ENCODE measurements at regions not wholly inside any gene's neighbourhood (a gene's known extent, or its start where the extent isn't known, plus 50 kb on each side); places are given as distances from the start of the nearest gene placed in this dataset.

- Mint-ChIP-seq H3K4me3 (ENCODE audit: unreplicated experiment) (no peak overlapping the region), H3K4me1 (ENCODE audit: low read depth, unreplicated experiment) (no peaks in the 10 kb centered on the region), H3K9me3 (ENCODE audit: unreplicated experiment) (no peaks in the 10 kb centered on the region), H3K36me3 (ENCODE audit: low read depth, unreplicated experiment) (no peaks in the 10 kb centered on the region), H3K27me3 (ENCODE audit: low read depth, unreplicated experiment) (no peaks in the 10 kb centered on the region), H3K27ac (ENCODE audit: unreplicated experiment) (no peak overlapping the region)
- H3K4me3 ChIP-seq (ENCODE audit: insufficient read depth, low read depth, low read length): no peak overlapping the region
- no peak overlapping the region for H3K27ac ChIP-seq (ENCODE audit: low read depth, low read length)
- no peak overlapping the region for H3K9ac ChIP-seq (ENCODE audit: low read length)
- H3K4me1 ChIP-seq (ENCODE audit: insufficient read depth, low read length): no peaks in the 10 kb centered on the region
- FAIRE-seq (no peak), DNase-seq (ENCODE audit: low read depth) (no peak)
- H3K27me3 ChIP-seq (ENCODE audit: insufficient read depth, low read length): no peaks in the 10 kb centered on the region
- H3K9me3 ChIP-seq (ENCODE audit: insufficient read depth, low read depth, low read length): no peaks in the 10 kb centered on the region
- no peaks in the 10 kb centered on the region for H3K79me2 ChIP-seq (ENCODE audit: insufficient read depth, low read length)
- TF ChIP-seq, protein P1, sequence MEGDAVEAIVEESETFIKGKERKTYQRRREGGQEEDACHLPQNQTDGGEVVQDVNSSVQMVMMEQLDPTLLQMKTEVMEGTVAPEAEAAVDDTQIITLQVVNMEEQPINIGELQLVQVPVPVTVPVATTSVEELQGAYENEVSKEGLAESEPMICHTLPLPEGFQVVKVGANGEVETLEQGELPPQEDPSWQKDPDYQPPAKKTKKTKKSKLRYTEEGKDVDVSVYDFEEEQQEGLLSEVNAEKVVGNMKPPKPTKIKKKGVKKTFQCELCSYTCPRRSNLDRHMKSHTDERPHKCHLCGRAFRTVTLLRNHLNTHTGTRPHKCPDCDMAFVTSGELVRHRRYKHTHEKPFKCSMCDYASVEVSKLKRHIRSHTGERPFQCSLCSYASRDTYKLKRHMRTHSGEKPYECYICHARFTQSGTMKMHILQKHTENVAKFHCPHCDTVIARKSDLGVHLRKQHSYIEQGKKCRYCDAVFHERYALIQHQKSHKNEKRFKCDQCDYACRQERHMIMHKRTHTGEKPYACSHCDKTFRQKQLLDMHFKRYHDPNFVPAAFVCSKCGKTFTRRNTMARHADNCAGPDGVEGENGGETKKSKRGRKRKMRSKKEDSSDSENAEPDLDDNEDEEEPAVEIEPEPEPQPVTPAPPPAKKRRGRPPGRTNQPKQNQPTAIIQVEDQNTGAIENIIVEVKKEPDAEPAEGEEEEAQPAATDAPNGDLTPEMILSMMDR (IDR thresholded peaks at IDR 0.05; ENCODE audit: insufficient read depth, low read depth, low read length): no peak
- TF ChIP-seq EZH2 (IDR thresholded peaks at IDR 0.05; ENCODE audit: insufficient read depth, low read length): no peak
- no peaks in the 10 kb centered on the region for H3K36me3 ChIP-seq (ENCODE audit: insufficient read depth, low read length)
- H4K20me1 ChIP-seq (ENCODE audit: insufficient read depth, low read length): no peaks in the 10 kb centered on the region
- H2AFZ ChIP-seq (ENCODE audit: low read depth, low read length): no peak overlapping the region
- no peak overlapping the region for H3K4me2 ChIP-seq (ENCODE audit: low read length)
These were observed 1501.7 kb downstream of the RAPGEF2 start for GRCh38 chr4:160604541-160604940.

DNA sequence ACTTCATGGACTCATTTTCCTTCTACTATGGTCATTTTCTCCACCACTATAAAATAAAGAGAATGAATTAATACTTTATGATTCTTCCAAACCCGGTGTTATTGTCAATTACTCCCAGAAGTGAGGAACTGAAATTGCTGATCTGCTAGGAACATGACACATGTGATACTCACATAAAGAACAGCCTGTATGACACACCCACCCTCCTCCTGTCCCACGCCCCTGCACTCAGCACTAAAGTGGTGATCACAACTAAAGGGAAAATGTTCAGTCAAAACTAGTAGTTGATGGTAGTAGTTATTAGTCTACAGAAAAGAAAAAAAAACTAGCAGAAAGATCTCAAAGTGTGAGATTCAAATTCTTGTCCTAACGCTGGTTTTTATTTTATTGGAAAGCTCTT lies 1508.3 kb downstream of the RAPGEF2 start:
- no peaks in the 10 kb centered on the region for H3K27me3 Mint-ChIP-seq (ENCODE audit: low read depth, unreplicated experiment)
- no peaks in the 10 kb centered on the region for H4K20me1 ChIP-seq (ENCODE audit: insufficient read depth, low read length)
- no peaks in the 10 kb centered on the region for H3K79me2 ChIP-seq (ENCODE audit: insufficient read depth, low read length)
- no peak overlapping the region for H3K4me3 Mint-ChIP-seq (ENCODE audit: unreplicated experiment)
- H3K36me3 ChIP-seq (ENCODE audit: insufficient read depth, low read length): no peaks in the 10 kb centered on the region
- H3K27ac Mint-ChIP-seq (ENCODE audit: unreplicated experiment): no peak overlapping the region
- no peak overlapping the region for H3K27ac ChIP-seq (ENCODE audit: low read depth, low read length)
- H3K9me3 Mint-ChIP-seq (ENCODE audit: unreplicated experiment): peaks cover 4% of the 10 kb centered on the region
- H3K4me2 ChIP-seq (ENCODE audit: low read length): no peak overlapping the region
- H3K4me1 ChIP-seq (ENCODE audit: insufficient read depth, low read length): no peaks in the 10 kb centered on the region
- H3K4me3 ChIP-seq (ENCODE audit: insufficient read depth, low read depth, low read length): no peak overlapping the region
- no peak for FAIRE-seq
- no peaks in the 10 kb centered on the region for H3K4me1 Mint-ChIP-seq (ENCODE audit: low read depth, unreplicated experiment)
- H3K36me3 Mint-ChIP-seq (ENCODE audit: low read depth, unreplicated experiment): no peaks in the 10 kb centered on the region
- DNase-seq (ENCODE audit: low read depth): no peak
- H3K9me3 ChIP-seq (ENCODE audit: insufficient read depth, low read depth, low read length): no peaks in the 10 kb centered on the region
- H3K9ac ChIP-seq (ENCODE audit: low read length): no peak overlapping the region
- H2AFZ ChIP-seq (ENCODE audit: low read depth, low read length): no peak overlapping the region
- no peaks in the 10 kb centered on the region for H3K27me3 ChIP-seq (ENCODE audit: insufficient read depth, low read length)
- TF ChIP-seq, protein P1 (IDR thresholded peaks at IDR 0.05; ENCODE audit: insufficient read depth, low read depth, low read length): no peak
- no peak for TF ChIP-seq EZH2 (IDR thresholded peaks at IDR 0.05; ENCODE audit: insufficient read depth, low read length)

DNA sequence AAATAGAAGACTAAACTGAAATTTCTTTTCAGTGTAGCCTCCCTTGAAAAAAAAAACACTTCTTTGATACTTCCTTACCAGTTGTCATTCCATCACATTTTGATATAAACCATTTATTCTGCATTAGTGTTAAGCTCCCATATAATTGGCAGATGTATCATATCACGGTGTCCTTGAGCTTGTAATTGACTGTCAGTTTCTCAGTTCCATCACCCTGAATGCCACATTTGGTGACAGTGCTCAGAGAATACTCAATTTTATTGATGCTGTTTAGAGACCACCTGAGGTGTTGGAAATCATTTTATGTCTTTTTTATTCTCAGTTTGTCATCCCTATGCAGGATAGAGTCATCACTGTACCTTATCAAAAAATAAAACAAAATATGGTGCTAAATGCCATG lies 1528.2 kb downstream of the RAPGEF2 start:
- TF ChIP-seq EZH2 (IDR thresholded peaks at IDR 0.05; ENCODE audit: insufficient read depth, low read length): no peak
- TF ChIP-seq, protein P1 (IDR thresholded peaks at IDR 0.05; ENCODE audit: insufficient read depth, low read depth, low read length): no peak
- Mint-ChIP-seq H3K36me3 (ENCODE audit: low read depth, unreplicated experiment) (no peaks in the 10 kb centered on the region), H3K9me3 (ENCODE audit: unreplicated experiment) (peaks cover 4% of the 10 kb centered on the region), H3K27ac (ENCODE audit: unreplicated experiment) (no peak overlapping the region), H3K4me3 (ENCODE audit: unreplicated experiment) (no peak overlapping the region), H3K4me1 (ENCODE audit: low read depth, unreplicated experiment) (no peaks in the 10 kb centered on the region), H3K27me3 (ENCODE audit: low read depth, unreplicated experiment) (no peaks in the 10 kb centered on the region)
- no peak overlapping the region for H3K9ac ChIP-seq (ENCODE audit: low read length)
- no peaks in the 10 kb centered on the region for H3K9me3 ChIP-seq (ENCODE audit: insufficient read depth, low read depth, low read length)
- H2AFZ ChIP-seq (ENCODE audit: low read depth, low read length): no peak overlapping the region
- no peaks in the 10 kb centered on the region for H3K36me3 ChIP-seq (ENCODE audit: insufficient read depth, low read length)
- no peak for FAIRE-seq
- no peak overlapping the region for H3K4me2 ChIP-seq (ENCODE audit: low read length)
- H3K79me2 ChIP-seq (ENCODE audit: insufficient read depth, low read length): no peaks in the 10 kb centered on the region
- DNase-seq (ENCODE audit: low read depth): no peak
- no peak overlapping the region for H3K27ac ChIP-seq (ENCODE audit: low read depth, low read length)
- H3K27me3 ChIP-seq (ENCODE audit: insufficient read depth, low read length): no peaks in the 10 kb centered on the region
- no peak overlapping the region for H3K4me3 ChIP-seq (ENCODE audit: insufficient read depth, low read depth, low read length)
- no peaks in the 10 kb centered on the region for H4K20me1 ChIP-seq (ENCODE audit: insufficient read depth, low read length)
- H3K4me1 ChIP-seq (ENCODE audit: insufficient read depth, low read length): no peaks in the 10 kb centered on the region
